Fibroblast of skin of right quadriceps (primary cell): ENCODE measurements at regions not wholly inside any gene's neighbourhood (a gene's known extent, or its start where the extent isn't known, plus 50 kb on each side); places are given as distances from the start of the nearest gene placed in this dataset.

Source experiments
- DNase-seq: peaks from one replicate; pipeline ENCODE4 v3.0.0-alpha.2; 2013

DNA sequence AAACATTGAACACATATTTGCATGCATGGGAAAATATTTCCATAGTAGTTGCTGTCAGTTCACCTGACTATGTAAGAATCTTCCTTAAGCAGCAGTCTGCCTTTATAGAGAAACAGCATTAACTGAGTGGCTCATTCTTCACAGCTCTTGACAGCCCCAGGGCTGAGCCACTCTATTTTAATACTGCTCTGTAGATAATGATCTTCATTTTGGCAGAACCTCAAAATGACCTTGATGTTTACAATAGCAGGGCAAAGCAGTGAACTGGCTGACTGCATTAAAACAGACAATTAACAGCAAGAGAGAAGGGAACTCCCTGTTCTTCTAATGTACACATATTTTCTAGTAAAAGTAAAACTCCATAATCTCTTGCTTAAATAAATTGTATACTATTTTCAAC is 580.6 kb upstream of the SOX11 start:
- no peak for DNase-seq

DNA sequence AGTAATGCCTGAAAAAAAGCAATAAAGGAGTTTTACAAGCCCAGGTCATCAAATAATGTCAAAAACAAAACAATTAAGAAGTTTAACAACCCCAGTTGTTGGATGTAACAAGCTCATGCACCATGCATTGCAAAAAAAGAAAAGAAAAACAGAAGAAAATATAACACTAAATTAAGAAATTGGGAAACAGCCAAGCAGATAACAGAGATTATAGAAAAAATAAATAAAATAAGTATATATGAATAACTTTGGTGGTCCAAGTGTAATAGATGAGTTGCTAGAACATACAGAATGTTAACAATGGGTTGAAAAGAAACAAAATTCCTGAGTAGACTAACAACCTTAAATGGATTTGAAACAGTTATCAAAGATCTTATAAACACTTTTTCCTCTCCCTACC is 573.1 kb upstream of the SOX11 start:
- DNase-seq, result no peak

- no peak for DNase-seq
Measured at GRCh38 chr2:5121121-5121520, 571.1 kb upstream of the SOX11 start.

GRCh38 chr2:5121642-5122041 is 570.5 kb upstream of the SOX11 start:
- DNase-seq, result no peak

DNA sequence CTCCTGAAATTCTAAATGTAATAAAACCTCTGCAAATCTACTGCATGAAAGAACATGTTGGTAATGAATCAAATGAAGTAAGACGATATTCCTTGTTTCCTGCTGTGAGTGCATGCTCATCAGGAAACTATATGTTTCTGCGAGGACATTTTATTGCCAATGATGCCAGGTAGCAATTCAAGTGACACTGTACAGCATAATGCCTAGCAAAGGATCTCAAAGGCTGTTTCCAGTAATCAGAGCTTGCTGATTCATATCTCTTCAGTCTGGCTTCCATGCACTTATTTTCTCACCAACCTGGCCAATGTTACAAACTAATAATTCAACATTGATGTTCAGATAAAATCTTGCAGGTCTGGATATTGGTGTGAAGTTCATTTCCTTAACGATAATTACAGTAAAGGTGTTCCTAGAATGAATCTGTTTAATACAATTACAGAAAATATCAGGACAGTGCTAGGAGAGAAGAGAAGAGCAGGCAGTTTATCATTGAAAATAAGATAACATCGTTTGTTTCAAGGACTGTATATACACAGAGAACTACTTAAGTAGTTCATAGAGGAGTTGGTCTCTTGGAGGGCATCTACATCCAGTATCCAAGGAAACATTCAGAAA is 568.5 kb upstream of the SOX11 start:
- DNase-seq, result no peak

- no peak for DNase-seq
Measured at GRCh38 chr2:5125017-5125730, 567.0 kb upstream of the SOX11 start.

DNA sequence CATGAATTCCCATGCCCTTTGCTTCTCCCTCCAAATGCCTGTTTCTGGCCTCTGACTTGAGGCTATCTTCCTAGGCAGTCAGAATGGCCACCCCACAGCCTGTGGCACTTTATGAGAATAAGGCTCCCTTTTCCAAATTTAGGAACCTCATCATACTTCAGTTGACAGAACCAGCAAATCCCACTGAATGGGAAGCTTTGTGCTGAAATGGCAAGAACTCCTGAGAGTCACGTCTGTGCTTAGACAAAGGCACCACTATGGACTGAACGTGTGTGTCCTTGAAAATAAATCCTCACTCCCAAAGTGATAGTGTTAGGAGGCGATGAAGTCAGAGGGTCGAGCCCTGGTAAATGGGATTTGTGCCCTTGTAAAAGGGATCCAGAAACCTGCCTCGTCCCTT is 559.9 kb upstream of the SOX11 start:
- no peak for DNase-seq

GRCh38 chr2:5140347-5140746 is 551.8 kb upstream of the SOX11 start:
- DNase-seq, result peak; percentile 80

DNA sequence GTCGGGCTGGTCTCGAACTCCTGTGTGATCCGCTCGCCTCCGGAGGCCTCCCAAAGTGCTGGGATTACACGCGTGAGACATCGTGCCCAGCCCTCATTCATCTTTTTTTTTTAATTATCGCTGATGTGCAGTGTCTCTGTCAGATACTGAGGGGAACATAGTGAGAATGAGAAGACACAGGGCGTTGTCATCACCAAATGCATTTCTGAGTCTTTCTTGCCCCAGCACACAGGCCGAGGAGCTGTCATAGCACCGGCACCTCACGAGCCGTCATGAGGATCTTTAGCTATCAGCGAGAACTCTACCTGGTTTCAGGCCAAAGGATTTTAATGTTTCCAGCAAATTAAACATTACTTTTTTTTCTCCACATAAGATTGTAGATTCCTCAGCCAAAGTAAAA is 548.0 kb upstream of the SOX11 start:
- DNase-seq, result no peak

DNA sequence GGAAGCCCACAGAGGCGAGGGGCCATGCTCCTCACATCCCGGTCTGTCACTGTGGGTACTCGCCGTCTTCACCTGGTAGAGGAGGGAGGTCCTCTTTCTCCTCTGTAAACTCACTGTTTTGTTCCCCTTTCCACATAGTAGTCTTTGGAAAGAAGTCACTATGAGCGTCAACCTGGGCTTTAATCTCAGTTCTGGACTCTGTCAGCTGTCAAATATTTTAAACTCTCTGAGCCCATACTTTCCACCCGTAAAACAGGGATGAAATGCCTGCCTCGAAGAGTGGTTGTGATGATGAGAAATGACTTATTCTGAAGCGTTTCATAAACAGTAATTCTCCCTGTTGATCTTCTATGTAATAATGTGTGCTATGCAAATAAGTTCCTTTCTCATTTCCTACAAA is 547.1 kb upstream of the SOX11 start:
- DNase-seq, result no peak

DNA sequence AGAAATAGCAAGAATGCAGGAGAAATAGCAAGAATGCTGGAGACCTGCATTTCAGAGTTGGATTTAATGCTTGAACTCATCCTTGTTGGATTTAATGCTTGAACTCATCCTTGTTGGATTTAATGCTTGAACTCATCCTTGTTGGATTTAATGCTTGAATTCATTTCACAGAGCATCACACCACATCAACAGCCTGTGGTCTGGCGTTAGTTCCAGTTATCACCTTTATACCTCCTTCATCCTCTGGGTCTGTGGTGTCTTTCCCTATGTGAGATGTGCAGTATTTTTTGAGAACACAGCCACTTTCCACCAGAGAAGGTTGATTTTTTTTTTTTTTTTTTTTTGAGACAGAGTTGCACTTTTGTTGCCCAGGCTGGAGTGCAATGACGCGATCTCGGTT is 546.4 kb upstream of the SOX11 start:
- DNase-seq, result no peak

DNA sequence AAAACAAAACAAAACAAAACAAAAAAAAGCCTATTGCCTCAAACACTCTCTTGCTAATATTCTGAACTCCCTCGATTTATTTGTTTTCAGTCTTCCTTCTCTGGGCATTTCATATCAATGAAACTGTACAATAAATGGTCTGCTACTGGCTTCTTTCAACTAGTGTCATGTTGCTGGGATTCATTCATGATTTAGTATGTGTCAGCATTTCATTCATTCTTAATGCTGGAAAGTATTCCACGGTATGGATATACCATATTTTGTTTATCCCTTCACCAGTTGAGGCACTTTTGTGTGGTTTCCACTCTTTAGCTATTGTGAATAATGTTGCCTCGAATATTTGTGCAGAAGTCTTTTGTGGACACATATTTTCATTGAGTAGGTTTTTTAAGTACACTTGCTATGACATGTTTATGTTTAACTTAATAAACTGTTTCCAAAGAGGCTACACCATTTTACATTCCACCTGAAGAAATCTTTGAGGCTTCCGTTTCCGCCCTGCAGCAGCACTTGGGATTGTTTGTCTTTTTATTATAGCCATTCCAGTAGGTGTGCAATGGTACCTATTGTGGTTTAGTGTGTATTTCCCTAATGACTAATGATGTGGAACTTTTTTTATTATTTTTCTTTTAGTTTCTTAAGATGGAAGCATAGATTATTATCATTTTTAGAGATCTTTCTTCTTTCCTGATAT is 543.6 kb upstream of the SOX11 start:
- no peak for DNase-seq

GRCh38 chr2:5150871-5151270 is 541.3 kb upstream of the SOX11 start:
- no peak for DNase-seq

DNA sequence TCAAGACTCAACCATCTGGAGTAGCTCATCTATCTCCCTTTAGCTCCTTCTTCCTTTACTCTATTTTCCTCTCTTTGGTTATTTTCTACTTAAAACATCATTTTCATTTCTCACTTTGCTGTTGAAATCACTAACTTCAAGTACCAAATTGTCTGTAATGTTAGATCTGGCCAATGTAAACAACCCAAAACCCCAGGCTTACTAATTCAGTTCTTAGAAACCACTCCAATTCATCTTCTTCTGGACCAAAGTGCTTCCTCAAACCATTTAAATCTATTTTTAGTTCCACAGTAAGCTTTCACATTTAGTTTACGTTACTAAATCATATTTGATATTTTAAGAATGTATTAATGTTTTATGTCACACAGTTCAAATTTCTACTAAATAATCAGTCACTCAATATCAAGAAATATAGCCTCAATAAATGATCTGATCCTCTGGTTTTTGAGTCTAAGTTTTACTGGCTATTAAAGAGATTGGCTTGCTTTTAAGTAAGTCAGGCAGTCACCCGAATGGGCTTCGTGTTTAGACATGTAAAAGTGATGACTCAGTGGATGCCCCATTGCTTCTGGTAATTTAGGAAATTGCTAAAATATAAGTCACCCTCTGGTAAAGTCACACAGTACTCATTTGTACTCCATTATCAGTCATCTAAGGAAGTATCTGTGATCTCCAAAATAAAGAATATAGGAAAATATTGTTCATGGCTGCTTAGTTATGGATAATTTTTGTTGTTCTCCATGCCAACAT is 527.2 kb upstream of the SOX11 start:
- DNase-seq, result peak; percentile 91

DNA sequence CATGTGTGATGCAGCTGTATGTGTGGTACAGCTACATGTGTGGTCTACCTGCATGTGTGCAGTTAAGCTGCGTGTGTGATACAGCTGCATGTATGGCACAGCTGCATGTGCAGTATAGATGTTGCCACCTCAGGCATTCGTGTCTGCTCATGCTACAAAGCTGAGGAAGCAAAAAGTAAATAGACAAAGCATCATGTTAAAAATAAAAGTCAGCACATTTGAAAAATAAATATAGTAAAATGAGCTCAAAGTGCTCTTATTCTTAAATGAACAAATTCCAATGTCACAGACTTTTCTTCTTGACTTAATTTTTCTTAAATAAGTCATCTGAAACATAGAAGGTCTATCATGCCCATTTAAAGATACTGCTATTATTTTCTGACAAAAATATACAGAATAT is 519.3 kb upstream of the SOX11 start:
- no peak for DNase-seq

- peak; percentile 23 for DNase-seq
Measured at GRCh38 chr2:5173876-5174535, 518.2 kb upstream of the SOX11 start.

GRCh38 chr2:5175231-5175630 is 517.0 kb upstream of the SOX11 start:
- DNase-seq, result no peak

GRCh38 chr2:5176764-5177163 is 515.4 kb upstream of the SOX11 start:
- peak; percentile 41 for DNase-seq

DNA sequence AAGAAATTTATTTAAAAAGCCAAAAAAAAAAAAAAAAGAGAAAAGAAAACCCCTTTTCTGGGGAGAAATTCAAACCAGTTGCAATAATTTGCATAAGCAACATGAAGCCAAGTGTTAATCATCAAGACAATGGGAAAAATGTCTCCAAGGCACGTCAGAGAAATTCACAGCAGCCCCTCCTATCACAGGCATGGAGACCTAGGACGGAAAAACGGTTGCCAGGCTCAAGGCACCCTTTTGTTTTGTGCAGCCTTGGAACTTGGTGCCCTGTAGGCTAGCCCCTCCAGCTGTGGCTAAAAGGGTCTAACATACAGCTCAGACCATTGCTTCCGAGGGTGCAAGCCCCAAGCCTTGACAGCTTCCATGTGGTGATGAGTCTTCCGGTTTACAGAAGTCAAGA is 509.2 kb upstream of the SOX11 start:
- no peak for DNase-seq

- DNase-seq, result no peak
Measured at GRCh38 chr2:5187283-5187682, 504.9 kb upstream of the SOX11 start.

DNA sequence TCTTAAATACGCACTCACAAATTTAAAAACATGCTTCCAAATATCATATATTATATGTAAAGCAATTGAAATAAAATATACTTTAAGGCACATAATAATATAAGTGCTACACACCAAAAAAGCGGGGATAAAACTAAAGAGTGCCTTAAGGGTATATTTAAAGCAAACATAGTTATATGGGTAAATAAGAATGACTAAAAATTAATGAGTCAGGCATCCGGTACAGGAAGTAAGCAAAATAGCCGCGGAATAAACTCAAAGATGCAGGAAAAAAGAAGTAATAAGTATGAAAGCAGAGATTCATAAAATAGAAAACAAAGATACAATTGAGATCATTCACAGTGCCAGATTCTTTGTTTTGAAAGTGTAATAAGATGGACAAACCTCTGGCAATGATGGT is 503.5 kb upstream of the SOX11 start:
- DNase-seq, result no peak

- no peak for DNase-seq
Measured at GRCh38 chr2:5190023-5190422, 502.2 kb upstream of the SOX11 start.

- DNase-seq, result no peak
Measured at GRCh38 chr2:5195636-5196035, 496.5 kb upstream of the SOX11 start.
